Esophagus squamous epithelium (tissue), 4 donors: ENCODE measurements at regions not wholly inside any gene's neighbourhood (a gene's known extent, or its start where the extent isn't known, plus 50 kb on each side); places are given as distances from the start of the nearest gene placed in this dataset.

Source experiments
- POLR2A ChIP-seq, 4 donors: fragments of 450-650 bp; IDR thresholded peaks; one replicate each; pipeline ENCODE4 v1.6.1; 2017; ENCODE audit warnings: antibody characterized with exemption in 4 of 4, mild to moderate bottlenecking in 4 of 4, moderate library complexity in 3 of 4
- TF ChIP-seq, protein P1 (sequence below), 6 experiments: fragments of 450-650 bp in 4 of 6; fragments of 200-600 bp in 2 of 6; sonication (generic) in 2 of 6; IDR thresholded peaks; one replicate each; pipeline ENCODE4 v1.5.1; 2016 to 2019; ENCODE audit warnings: antibody characterized with exemption in 6 of 6, mild to moderate bottlenecking in 4 of 6, moderate library complexity in 4 of 6

DNA sequence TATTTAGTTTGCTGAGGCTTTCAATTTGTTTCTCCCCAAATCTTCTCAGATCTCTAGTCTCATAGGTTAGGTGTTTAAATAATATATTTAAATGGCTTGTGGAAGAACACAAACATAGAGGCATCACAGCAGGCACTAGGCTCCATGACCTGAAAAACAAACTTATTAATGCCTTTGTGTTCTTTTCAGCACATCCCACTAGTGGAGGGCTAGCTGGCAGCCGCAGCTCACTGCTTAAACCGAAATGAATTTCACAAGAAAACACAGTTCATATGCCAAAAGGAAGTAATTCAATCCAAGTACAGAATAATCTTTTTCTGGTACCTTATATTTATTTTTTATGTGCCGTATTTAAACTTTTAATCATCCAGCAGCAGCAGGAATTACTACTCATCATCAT, 382.5 kb downstream of the PLK2 start:
- TF ChIP-seq POLR2A (IDR thresholded peaks at IDR 0.05): no peak
- TF ChIP-seq, protein P1, sequence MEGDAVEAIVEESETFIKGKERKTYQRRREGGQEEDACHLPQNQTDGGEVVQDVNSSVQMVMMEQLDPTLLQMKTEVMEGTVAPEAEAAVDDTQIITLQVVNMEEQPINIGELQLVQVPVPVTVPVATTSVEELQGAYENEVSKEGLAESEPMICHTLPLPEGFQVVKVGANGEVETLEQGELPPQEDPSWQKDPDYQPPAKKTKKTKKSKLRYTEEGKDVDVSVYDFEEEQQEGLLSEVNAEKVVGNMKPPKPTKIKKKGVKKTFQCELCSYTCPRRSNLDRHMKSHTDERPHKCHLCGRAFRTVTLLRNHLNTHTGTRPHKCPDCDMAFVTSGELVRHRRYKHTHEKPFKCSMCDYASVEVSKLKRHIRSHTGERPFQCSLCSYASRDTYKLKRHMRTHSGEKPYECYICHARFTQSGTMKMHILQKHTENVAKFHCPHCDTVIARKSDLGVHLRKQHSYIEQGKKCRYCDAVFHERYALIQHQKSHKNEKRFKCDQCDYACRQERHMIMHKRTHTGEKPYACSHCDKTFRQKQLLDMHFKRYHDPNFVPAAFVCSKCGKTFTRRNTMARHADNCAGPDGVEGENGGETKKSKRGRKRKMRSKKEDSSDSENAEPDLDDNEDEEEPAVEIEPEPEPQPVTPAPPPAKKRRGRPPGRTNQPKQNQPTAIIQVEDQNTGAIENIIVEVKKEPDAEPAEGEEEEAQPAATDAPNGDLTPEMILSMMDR (IDR thresholded peaks at IDR 0.05): no peak
